Iris pigment epithelial cell (primary cell): ENCODE measurements at regions not wholly inside any gene's neighbourhood (a gene's known extent, or its start where the extent isn't known, plus 50 kb on each side); places are given as distances from the start of the nearest gene placed in this dataset.

Source experiments
- DNase-seq: peaks from one replicate; pipeline ENCODE4 v3.0.0-alpha.2; 2011; ENCODE audit warnings: low read depth

DNA sequence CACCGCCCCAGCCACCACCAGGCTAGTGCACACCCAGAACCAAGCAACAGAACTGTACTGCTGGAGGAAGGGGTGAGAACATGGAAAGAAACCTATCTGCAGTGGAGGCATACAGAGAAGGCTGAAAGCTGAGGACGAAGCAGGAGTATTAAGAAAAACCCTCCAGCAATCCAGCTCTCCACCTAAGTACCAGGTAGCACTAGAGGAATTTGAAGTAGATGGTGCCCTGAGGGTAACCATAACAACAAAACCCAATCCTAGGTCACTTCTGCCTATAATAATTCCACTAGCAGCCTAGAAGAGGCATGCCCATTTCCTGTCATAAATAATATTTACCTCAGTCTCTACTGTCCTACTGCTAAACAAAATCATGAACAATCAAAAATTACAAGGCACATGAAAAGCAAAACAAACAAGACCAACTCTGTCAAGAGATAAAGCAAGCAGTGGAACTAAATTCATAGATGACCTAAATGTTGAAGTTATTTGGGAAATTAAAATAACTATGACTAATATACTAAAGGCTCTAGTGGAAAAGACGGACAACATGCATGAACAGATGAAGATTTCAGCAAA, 51.1 kb downstream of the HYCC1 start:
- no peak for DNase-seq

DNA sequence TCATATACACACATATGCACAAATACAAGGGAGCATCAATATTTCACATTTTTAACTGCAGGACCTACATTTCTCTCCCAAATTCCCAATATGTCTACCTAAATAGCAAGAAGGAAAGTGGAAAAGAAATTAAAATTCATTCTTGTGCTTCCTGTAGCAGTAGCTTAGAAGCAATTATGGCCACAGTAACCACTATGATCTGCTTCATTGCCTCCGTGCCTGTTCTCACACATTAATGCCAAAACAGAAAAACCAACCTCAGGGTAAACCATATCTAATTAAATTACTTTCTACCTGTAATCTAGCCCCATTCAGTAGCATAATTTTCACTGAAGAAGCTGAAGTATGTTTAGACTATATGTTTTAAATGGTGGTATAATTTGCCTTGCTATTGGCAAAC, 55.2 kb downstream of the HYCC1 start:
- no peak for DNase-seq

DNA sequence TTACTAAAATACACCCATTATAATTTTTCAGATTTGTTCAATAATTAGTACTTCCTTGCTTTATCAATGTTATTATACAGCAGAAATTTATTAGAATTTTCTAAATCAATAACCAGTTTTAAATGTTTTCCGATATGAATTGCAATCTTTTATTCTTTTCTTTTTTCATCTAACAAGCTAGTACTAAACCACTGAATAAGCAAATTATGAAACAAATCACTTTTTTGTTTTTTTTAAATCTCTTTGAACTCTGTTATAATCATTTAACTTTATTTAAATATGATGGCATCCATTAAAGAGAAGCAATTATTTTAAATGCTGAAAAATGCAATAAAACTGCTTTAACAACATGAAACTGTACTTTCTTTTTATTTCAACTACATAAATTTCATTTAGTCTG, 59.7 kb downstream of the HYCC1 start:
- no peak for DNase-seq

DNA sequence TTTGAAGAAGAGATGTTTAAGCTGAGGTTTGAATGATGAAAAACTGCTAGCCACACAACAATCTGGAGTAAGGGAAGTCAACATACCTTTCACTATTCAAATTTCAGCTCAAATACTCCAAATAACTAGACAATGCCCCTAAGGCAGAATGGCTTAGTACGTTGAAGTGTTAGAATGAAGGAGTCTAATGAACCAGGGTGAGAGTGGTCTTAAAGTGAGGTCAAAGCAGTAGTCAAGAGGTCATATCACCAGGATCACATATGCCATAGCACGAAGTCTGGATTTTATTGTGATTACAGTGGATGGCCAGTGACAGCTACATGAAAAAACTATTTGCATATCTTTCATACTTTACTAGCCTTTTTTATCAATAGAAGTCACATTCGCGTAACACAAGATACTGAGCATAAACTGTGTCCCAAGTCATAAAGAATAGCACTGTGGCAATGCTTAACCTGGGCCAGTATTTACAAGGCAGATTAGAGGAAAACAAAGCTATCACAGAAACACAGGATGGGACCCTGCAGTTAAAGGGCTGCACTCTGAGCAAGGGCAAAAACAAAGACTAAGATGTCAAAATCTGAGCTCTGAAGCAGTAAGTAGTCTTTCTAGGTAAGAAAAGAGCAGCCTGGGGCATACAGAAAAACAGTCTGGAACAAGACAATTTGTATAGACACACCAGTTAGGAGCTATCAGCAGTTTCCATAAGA, 61.5 kb downstream of the HYCC1 start:
- DNase-seq: no peak

DNA sequence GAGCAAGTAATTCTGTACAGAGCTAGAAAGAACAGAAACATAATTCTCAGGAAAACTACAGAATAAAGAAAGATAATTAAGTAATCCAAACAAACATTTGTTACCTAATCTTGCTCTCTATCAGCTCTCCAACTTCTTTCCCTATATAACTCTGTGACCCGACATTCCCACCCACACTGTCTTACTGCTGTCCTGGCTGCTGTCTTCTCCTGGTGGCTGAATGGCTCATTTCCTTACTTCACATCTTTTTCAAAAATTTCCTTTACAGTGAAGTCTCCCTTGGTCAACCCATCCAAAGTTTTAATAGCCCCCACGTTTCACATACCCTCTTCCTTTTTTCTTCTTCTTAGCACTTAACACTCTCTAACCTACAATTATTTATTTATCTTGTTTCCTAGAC, 64.0 kb downstream of the HYCC1 start:
- no peak for DNase-seq

DNA sequence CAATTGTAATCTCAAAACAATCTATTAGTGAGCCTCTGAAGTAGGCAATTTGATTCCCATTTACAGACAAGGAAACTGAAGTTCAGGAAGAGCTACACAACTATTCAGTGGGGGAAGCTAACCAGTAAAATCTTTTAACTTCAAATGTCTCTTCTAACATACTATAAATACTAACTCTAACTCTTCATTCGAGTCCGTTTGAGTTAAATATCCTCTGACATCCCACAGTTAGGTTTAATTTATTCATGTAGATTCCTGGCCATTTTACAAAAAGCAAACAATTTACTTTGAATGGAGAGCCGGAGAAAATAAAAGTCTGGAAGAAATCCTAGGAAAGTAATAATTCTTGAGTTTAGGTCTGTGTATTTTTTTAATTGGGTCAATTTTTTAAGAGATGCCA, 64.7 kb downstream of the HYCC1 start:
- DNase-seq: no peak

DNA sequence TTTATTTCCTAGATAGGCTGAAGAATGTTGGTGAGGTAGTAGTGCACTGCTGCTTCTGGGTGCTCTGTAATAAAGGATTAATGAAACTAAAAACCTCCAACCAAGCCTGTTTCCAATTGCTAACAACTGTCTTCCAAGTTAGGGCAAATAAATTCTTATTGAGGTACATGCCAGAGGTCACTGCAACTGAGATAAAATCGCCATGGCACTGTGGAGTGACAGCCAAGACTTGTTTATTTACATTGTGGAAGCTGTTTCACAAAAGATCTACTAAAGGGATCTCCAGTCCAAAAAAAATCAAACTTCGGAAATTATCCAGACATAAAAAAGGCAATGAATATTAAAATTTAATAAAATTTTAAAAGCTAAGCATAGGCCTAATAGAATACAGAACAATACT, 65.2 kb downstream of the HYCC1 start:
- no peak for DNase-seq

DNA sequence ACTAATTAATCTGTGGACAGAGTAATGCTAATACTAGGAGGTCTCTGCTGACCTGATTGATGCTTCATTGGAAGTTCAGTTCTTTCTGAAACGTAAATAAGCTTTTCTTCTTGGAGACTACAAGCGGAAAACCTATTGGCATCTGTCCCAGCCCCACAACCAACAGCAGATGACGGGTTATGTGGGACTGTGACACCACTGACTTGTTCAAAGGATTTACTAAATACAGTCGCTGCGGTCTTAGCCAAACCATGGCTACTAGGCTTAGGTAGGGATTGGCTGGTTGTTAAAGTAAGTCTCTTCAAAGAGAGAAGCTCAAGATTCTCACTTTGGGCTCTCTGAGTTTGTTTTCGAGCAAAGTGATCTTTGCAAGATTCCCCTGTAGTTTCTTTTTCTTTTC, 68.3 kb downstream of the HYCC1 start:
- peak; percentile 63 for DNase-seq

DNA sequence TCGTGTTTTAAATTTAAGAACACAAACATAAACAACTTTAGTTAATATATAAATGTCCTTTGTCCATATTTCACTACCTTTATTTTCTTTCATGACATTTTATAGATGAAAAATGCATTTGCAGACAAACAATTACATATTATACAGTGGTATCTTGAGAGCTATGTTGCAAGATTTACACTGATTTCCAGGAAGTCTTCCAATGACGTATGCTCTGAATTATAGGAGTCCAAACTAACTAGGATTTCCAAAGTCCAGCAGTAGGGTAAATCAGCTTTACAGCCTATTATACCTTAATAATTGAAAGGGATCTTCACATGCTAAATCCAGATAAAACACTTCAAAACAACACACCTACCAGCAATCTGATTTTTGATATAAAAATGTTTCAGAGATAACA, 69.4 kb downstream of the HYCC1 start:
- DNase-seq: peak; percentile 74

DNA sequence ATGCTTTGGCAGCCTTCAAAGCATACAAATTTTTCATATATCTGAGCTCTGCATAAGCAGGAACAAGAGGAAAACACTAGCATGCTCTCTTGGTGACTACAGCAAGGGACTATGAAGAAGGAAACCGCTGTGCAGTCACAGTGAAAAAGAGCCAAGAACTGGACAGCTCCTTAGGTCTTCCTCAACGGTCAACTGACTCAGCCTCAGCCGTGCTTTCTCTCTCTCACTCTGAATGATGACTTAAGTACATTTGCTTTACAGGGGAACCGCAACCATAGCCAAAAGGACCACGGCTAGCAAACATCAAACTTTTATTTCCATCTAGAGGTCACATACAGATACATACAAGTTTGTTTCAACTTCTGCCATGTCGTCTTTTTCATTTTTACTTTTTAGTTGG, 69.9 kb downstream of the HYCC1 start:
- DNase-seq: peak; percentile 92

DNA sequence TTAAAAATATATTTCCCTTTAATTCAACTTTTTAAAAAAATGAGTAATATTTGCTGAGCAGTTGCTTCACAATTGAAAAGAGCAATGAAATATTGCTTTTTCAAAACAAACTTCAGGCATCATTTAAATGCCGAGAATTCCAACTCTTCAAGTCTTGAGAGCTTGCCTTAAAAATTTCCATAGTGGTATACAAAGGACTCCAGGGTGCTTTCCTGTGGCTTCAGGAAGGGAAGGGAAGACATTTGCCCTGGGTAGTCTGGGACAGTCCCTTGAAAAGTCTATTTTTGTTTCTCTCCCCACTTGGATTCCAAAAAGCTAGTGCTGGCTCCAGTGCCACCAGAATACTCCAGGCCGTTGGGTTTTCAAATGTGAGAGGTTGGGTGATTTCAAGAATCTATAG, 71.7 kb downstream of the HYCC1 start:
- DNase-seq: no peak

DNA sequence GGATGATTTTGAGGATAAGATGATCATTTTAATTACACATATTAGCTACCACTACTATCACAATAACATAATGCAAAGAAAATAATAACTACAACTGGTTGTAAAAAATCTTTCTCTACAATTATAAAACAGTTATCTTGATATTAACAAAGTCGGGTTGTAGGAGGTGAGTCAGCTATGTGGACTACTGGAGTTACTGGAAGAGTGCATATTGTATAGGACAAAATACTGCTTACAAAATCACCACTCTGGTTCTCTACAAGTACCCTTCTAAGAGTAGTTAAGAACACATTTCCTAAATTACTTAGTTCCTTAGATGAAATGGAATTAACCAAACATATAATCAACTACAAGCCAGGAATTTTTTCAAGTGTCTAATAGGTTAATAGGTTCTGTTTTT, 74.1 kb downstream of the HYCC1 start:
- DNase-seq: no peak

DNA sequence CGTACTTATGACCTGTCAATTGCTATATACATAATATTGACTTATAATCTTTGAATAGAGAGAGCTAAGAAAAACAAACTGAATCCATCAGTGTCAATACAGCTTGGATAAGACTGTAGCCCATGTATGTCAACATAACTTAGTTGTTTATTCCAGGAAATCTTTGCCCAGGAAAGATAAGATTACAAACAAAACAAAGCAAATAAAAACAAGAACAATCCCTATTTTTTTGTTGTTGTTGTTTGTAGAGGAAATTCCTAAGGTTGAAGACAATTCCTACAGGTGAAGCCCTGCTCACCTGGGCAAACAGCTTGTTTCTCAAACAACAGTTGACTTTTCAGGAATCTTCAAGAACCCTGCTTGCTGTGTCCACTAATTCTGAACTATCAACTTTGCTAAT, 76.0 kb downstream of the HYCC1 start:
- DNase-seq: no peak

DNA sequence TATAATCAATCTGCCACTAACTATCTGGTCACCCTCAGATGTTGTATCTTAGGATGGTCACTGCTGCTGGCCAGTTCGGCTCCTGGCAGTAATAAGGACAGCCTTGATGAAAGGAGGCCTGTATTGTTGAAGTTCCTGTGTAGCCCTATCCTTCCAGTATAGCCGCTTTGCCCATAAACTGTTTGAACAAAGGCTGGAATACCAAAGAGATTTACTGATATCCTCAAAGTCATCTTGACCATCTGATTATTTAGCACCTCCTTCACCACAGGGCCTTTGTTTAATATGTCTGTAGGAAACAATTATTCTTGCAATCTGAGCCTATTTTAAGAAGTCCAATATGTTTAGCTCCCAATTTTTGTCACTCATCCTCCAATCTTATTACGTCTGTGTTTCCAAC, 77.7 kb downstream of the HYCC1 start:
- no peak for DNase-seq

DNA sequence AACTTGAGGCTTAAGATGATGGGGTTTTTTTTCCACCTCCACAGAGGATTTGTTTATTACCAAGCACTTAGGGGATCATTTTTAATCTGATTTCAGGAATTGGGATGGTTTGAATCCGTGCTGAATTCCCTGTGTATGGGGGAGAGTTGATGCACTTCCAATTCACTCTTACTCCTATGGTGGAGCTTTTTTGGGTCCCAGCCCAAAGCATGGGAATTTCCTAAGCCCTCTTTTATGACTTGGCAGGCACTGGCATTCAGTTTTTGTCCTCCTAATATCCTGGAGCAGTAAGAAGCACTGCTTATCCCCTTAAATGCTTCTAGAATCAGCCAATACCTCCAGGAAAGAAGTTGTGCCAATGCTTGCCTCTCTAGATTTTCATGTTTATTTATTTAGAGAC, 78.7 kb downstream of the HYCC1 start:
- no peak for DNase-seq

DNA sequence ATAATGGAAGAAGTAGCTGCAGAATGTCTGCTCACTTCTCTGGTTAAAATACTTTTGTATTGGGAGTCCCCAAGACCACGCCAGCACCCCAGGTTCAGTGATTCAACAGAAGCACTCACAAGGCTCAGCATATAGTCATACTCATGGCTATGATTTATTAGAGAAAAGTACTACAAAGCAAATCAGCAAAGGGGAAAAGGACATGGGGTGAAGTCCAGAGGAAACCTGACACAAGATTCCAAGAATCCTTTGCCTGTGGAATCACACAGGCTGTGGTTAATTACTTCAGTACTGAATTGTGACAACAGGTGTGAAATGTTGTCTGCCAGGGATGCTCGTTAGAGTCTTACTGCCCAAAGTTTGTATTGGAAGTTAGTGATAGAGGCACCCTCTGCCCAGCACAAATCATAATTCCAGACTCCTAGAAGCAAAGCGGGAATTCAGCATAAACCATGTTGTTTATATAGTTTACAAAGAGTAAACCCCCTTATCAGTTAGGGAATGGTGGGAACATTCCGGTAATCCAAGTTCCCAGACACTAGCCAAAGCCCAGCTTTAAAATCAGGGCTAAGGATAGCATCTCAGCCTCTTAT, 79.4 kb downstream of the HYCC1 start:
- peak; percentile 49 for DNase-seq

DNA sequence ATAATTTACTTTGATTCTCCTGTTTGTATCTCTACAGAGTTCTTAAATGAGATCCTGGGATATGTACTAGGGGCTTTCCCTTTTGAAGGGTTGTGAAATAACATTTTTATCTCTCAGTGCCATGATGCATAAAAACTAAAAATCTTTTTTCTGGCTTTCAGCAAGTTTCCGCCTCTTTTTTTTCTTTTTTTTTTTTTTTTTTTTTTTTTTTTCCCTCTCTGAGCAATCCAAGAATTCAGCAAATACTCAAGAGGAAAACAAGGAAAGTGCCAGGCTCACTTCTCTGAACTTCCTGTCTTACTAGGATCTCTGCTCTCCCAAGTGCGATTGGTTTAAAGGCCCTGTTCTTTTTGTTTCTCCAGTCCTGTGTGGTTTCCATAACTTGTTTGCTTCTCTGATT, 79.9 kb downstream of the HYCC1 start:
- DNase-seq: no peak

DNA sequence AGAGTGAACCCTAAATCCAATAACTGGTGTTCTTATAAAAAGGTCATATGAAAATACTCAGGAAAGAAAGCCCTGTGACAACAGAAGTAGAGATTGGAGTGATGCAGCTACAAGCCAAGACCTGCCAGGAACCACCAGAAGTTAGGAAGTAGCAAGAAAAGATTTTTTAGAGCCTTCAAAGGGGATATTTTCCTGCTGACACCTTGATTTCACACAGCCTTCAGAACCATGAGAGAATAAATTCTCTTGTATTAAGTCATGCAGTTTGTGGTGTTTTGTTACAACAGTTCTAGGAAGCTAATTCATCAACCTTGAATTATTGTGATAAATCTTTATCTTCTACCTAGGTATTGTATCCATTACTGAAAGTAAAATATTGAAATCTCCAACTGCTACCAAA, 81.0 kb downstream of the HYCC1 start:
- no peak for DNase-seq

DNA sequence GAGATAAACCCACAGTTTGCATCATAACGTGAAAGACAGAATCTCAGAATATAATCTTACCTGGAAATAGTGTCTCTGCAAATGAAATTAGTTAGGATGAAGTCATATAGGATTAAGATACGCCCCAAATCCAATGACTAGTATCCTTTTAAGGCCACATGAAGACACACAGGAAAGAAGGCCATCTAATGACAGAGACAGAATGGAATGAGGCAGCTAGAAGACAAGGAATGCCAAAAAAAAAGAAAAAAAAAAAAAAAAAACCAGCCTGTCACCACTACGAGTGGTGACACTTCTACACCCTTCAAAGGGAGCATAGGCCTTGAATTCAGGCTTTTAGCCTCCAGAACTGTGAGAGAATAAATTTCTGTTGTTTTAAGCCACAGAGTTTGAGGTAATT, 82.9 kb downstream of the HYCC1 start:
- no peak for DNase-seq

DNA sequence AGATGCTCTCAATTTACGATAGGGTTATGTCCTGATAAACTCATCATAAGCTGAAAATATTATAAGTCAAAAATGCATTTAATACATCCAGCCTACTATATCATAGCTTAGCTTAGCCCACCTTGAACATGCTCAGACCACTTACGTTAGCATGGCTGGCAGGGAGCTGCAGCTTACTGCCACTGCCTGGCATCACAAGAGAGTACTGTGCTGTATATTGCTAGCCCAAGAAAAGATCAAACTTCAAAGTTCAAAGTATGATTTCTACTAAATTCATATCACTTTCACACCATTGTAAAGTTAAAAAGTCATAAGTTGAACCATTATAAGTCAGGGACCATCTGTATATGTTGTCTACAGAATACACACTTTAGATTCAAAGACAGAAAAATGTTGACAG, 91.6 kb downstream of the HYCC1 start:
- no peak for DNase-seq

DNA sequence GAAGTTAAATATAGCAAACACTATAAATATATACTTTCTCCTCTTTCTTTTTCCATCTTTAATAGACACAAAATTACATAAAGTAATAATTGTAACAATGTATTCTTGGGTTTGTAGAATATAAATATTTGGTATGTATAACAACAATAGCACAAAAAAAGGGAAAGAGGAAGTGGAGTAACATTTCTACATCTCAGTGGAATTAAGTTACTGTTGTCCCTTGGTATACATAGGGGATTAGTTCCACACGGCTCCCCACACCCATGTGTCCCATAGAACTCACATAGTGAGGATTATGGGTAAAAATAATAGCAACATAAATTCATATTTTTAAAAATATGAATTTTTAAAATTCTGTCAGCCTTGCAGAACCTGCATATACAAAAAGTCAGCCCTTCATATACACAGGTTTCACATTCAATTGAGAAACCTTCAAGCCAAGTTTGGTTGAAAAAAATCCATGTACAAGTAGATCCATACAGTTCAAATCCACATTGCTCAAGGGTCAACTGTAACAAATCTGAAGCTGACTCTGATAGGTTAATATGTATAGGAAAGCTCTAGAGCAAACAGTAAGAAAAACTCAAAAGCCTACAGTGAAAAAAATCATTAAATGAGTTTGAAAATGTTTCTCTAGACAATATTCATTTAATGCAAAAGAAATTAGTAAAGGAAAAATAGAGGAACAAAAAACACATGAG, 92.4 kb downstream of the HYCC1 start:
- no peak for DNase-seq

DNA sequence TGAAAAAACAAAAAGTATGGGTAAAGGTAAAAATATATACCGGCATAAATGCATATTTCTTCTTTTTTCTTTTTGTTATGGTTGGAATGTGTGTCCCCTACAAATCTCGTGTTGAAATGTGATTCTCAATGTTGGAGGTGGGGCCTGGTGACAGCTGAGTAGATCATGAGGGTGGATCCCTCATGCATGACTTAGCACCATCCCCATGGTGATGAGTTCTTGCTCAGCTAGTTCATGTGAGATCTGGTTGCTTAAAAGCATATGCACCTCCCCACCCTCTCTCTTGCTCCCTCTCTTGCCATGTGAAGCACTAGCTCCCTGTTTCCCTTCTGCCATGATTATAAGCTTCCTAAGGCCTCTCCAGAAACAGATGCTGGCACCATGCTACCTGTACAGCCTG, 93.3 kb downstream of the HYCC1 start:
- DNase-seq: peak; percentile 34

DNA sequence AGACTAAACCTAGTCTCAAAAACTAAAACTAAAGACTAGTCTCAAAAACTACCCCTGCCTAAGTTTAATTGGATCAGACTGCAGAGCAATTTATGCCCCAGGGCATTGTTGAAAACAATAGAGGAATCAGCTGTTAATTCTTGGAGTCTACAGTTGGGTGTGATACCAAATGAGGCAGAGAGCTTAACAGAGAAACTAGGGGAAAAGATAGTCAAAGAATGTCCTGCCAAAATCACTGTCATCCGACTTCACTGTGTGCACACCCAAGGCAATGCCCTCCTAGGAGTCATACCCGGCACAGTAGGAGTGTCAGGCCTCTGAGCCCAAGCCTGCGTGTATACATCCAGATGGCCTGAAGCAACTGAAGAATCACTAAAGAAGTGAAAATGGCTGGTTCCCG, 90.5 kb upstream of the TOMM7 start:
- DNase-seq: no peak
